IMR-90 (cell line): ENCODE measurements at regions not wholly inside any gene's neighbourhood (a gene's known extent, or its start where the extent isn't known, plus 50 kb on each side); places are given as distances from the start of the nearest gene placed in this dataset.

Experiments
- ATAC-seq: fragments of 200-7000 bp; cut with Tn5 transposase; 2 replicates; pipeline ENCODE4 v1.9.1; 2020; ENCODE audit warnings: low read depth, mild to moderate bottlenecking, moderate library complexity
- BruUV-seq: library from RNA; stranded (reverse); fragments of 400-500 nt; replicated peaks from 2 replicates; lab custom pipeline; 2021; lab: Mats Ljungman, UMichigan
- CTCF ChIA-PET: fragments of 300-600 bp; formaldehyde crosslinking; extraction: SDS; loops from one replicate; lab custom pipeline; 2021; ENCODE audit warnings: antibody characterized with exemption; lab: Yijun Ruan, JAX
- POLR2A ChIA-PET: fragments of 300-600 bp; sonication (Branson Sonifier 250); formaldehyde crosslinking; loops from one replicate; lab custom pipeline; 2022; ENCODE audit warnings: antibody characterized with exemption; ENCODE audit not compliant: unreplicated experiment; lab: Charles Lee
- DNase-seq: peaks from one replicate; pipeline ENCODE4 v3.0.0; 2013
- H2AFZ ChIP-seq: replicated peaks from 2 replicates; pipeline ENCODE3; 2013; ENCODE audit warnings: low read length, mild to moderate bottlenecking; ENCODE audit not compliant: poor library complexity
- H2AK5ac ChIP-seq: 2 replicates; pipeline ENCODE4 v1.6.1; 2013; ENCODE audit warnings: low read depth, low read length, inconsistent platforms
- H2AK9ac ChIP-seq: replicated peaks from 2 replicates; pipeline ENCODE3; 2013; ENCODE audit warnings: mild to moderate bottlenecking, low read depth, low read length, moderate library complexity; ENCODE audit not compliant: poor library complexity
- H2BK120ac ChIP-seq: 2 replicates; pipeline ENCODE4 v1.6.1; 2013; ENCODE audit warnings: low read depth, low read length, inconsistent platforms
- H2BK15ac ChIP-seq: 3 replicates; pipeline ENCODE4 v1.6.1; 2013; ENCODE audit warnings: low read depth, low read length, inconsistent platforms
- H2BK20ac ChIP-seq: 2 replicates; pipeline ENCODE4 v1.6.1; 2013; ENCODE audit warnings: low read depth, mild to moderate bottlenecking, inconsistent platforms, low read length, moderate library complexity
- H2BK5ac ChIP-seq: 2 replicates; pipeline ENCODE4 v1.6.1; 2013; ENCODE audit warnings: mild to moderate bottlenecking, low read depth, low read length, inconsistent platforms; ENCODE audit not compliant: poor library complexity, severe bottlenecking
- H3K14ac ChIP-seq: replicated peaks from 2 replicates; pipeline ENCODE4 v1.6.1; 2013; ENCODE audit warnings: low read depth, low read length, inconsistent platforms
- H3K18ac ChIP-seq: 2 replicates; pipeline ENCODE4 v1.6.1; 2013; ENCODE audit warnings: low read depth, low read length, control low read depth
- H3K23ac ChIP-seq: 2 replicates; pipeline ENCODE4 v1.6.1; 2013; ENCODE audit warnings: low read depth, low read length, inconsistent platforms
- H3K27ac ChIP-seq: 2 replicates; pipeline ENCODE4 v1.5.1; 2013; ENCODE audit warnings: mild to moderate bottlenecking, control low read depth, low read length; ENCODE audit not compliant: insufficient read depth
- H3K27me3 ChIP-seq: 2 replicates; pipeline ENCODE4 v1.6.1; 2013; ENCODE audit warnings: low read length; ENCODE audit not compliant: control insufficient read depth, insufficient read depth
- H3K36me3 ChIP-seq: 2 replicates; pipeline ENCODE4 v1.6.1; 2013; ENCODE audit warnings: low read length, mixed read lengths; ENCODE audit not compliant: control insufficient read depth, insufficient read depth
- H3K4ac ChIP-seq: 2 replicates; pipeline ENCODE4 v1.6.1; 2013; ENCODE audit warnings: low read depth, low read length, inconsistent platforms
- H3K4me1 ChIP-seq: 2 replicates; pipeline ENCODE4 v1.6.1; 2013; ENCODE audit warnings: low read length, mixed read lengths; ENCODE audit not compliant: control insufficient read depth, insufficient read depth
- H3K4me2 ChIP-seq: 2 replicates; pipeline ENCODE4 v1.6.1; 2013; ENCODE audit warnings: low read depth, mild to moderate bottlenecking, control low read depth, low read length, moderate library complexity
- H3K4me3 ChIP-seq: 2 replicates; pipeline ENCODE4 v1.5.1; 2013; ENCODE audit warnings: low read depth, mild to moderate bottlenecking, control low read depth, low read length, moderate library complexity; ENCODE audit not compliant: insufficient read depth
- H3K56ac ChIP-seq: 2 replicates; pipeline ENCODE4 v1.6.1; 2013; ENCODE audit warnings: low read length, inconsistent platforms; ENCODE audit not compliant: insufficient read depth; ENCODE audit errors: extremely low read depth
- H3K79me1 ChIP-seq, 2 experiments: 2 replicates each; pipeline ENCODE4 v1.6.1; 2013; ENCODE audit warnings: low read length in 2 of 2, inconsistent platforms in 1 of 2, low read depth in 1 of 2
- H3K9ac ChIP-seq: 2 replicates; pipeline ENCODE4 v1.6.1; 2013; ENCODE audit warnings: low read depth, low read length, control low read depth
- H3K9me1 ChIP-seq: 2 replicates; pipeline ENCODE4 v1.6.1; 2013; ENCODE audit warnings: low read length, inconsistent platforms; ENCODE audit not compliant: insufficient read depth
- H3K9me3 ChIP-seq: 2 replicates; pipeline ENCODE4 v1.6.1; 2013; ENCODE audit warnings: low read length; ENCODE audit not compliant: control insufficient read depth, insufficient read depth
- H4K20me1 ChIP-seq: 2 replicates; pipeline ENCODE4 v1.6.1; 2013; ENCODE audit warnings: low read length, inconsistent platforms; ENCODE audit not compliant: insufficient read depth
- H4K5ac ChIP-seq: 2 replicates; pipeline ENCODE4 v1.6.1; 2013; ENCODE audit warnings: mild to moderate bottlenecking, low read depth, low read length, control low read depth
- H4K8ac ChIP-seq, 2 experiments: 2 replicates each; pipeline ENCODE4 v1.6.1; 2013; ENCODE audit warnings: low read depth in 2 of 2, low read length in 2 of 2, control low read depth in 1 of 2, inconsistent platforms in 1 of 2
- H4K91ac ChIP-seq: 2 replicates; pipeline ENCODE4 v1.6.1; 2013; ENCODE audit warnings: low read depth, low read length, inconsistent platforms; ENCODE audit not compliant: insufficient read depth
- BHLHE40 ChIP-seq: fragments of 150-350 bp; IDR thresholded peaks from 2 replicates; pipeline ENCODE4 v1.6.1; 2016; ENCODE audit warnings: mild to moderate bottlenecking, low read depth, low read length
- CEBPB ChIP-seq: IDR thresholded peaks from 2 replicates; pipeline ENCODE4 v1.6.1; 2012; ENCODE audit warnings: low read depth, low read length, improper control_type of control experiment
- CTCF ChIP-seq: conservative IDR thresholded peaks from 2 replicates; pipeline ENCODE4 v1.5.1; 2012; ENCODE audit warnings: mild to moderate bottlenecking, low read depth, low read length, improper control_type of control experiment
- FOS ChIP-seq: fragments of 150-350 bp; IDR thresholded peaks from 2 replicates; pipeline ENCODE4 v1.6.1; 2016; ENCODE audit warnings: low read depth, low read length
- MAFK ChIP-seq: IDR thresholded peaks from 2 replicates; pipeline ENCODE4 v1.6.1; 2012; ENCODE audit warnings: low read depth, low read length, improper control_type of control experiment
- MAZ ChIP-seq: IDR thresholded peaks from 2 replicates; pipeline ENCODE4 v1.6.1; 2012; ENCODE audit warnings: low read depth, mild to moderate bottlenecking, low read length, improper control_type of control experiment, moderate library complexity, borderline replicate concordance
- MXI1 ChIP-seq: IDR thresholded peaks from 2 replicates; pipeline ENCODE4 v1.6.1; 2012; ENCODE audit warnings: low read depth, mild to moderate bottlenecking, low read length, moderate library complexity, borderline replicate concordance
- NFE2L2 ChIP-seq: fragments of 150-350 bp; IDR thresholded peaks from 2 replicates; pipeline ENCODE4 v1.6.1; 2016; ENCODE audit warnings: low read depth, mild to moderate bottlenecking, low read length
- RAD21 ChIP-seq: IDR thresholded peaks from 2 replicates; pipeline ENCODE4 v1.6.1; 2012; ENCODE audit warnings: low read length, improper control_type of control experiment
- RCOR1 ChIP-seq: IDR thresholded peaks from 2 replicates; pipeline ENCODE4 v1.6.1; 2012; ENCODE audit warnings: mild to moderate bottlenecking, low read length, improper control_type of control experiment; ENCODE audit not compliant: insufficient replicate concordance
- RFX5 ChIP-seq: IDR thresholded peaks from 2 replicates; pipeline ENCODE4 v1.8.0; 2012; ENCODE audit warnings: low read depth, mild to moderate bottlenecking, low read length, moderate library complexity
- SMC3 ChIP-seq: fragments of 150-350 bp; IDR thresholded peaks from 2 replicates; pipeline ENCODE4 v1.6.1; 2016; ENCODE audit warnings: low read depth, mild to moderate bottlenecking, antibody characterized with exemption, low read length, moderate library complexity
- USF2 ChIP-seq: fragments of 150-350 bp; IDR thresholded peaks from 2 replicates; pipeline ENCODE4 v1.6.1; 2017; ENCODE audit warnings: mild to moderate bottlenecking, antibody characterized with exemption, low read length, low read depth
- WGBS, 2 experiments: methylation state at CpG; one replicate each; pipeline versions ENCODE4 v1.1.5 to v1.1.7; 2013; ENCODE audit warnings: missing lambda C conversion rate in 2 of 2; ENCODE audit not compliant: insufficient read length in 1 of 2; ENCODE audit errors: extremely low coverage in 2 of 2; 5-methylcytosine and 5-hydroxymethylcytosine counted together
- dilution Hi-C: fragments of 300-500 bp; cut with HindIII; formaldehyde crosslinking; loops from one replicate; pipeline ENCODE4 v1.14.3; 2018; ENCODE audit warnings: low sequenced_read_pairs; ENCODE audit not compliant: unreplicated experiment
- in situ Hi-C: fragments of 300-500 bp; cut with MboI; formaldehyde crosslinking; loops from 3 replicates; pipeline ENCODE4 v1.14.3; 2019; ENCODE audit warnings: low sequenced_read_pairs, inconsistent platforms, mixed read lengths
- intact Hi-C: fragments of 100-400 bp; cut with micrococcal nuclease; formaldehyde crosslinking; loops from 2 replicates; pipeline ENCODE4 v1.10.0; 2022

GRCh38 chr4:14667624-14668151 lies 334.6 kb upstream of the CPEB2 start:
- H2AK5ac ChIP-seq = no peak overlapping the region
- H2AFZ ChIP-seq = no peak overlapping the region

More at GRCh38 chr4:14667624-14668151, 334.6 kb upstream of the CPEB2 start:
- intact Hi-C loops (no loop called here), dilution Hi-C loops (no loop called here), in situ Hi-C loops (no loop called here)
- H3K27me3 ChIP-seq = no peaks in the 10 kb centered on the region
- no peak overlapping the region for H3K4ac ChIP-seq
- no peak overlapping the region for H4K8ac ChIP-seq
- BruUV-seq = no TSS peak
- H2BK15ac ChIP-seq = no peak overlapping the region
- no peak overlapping the region for H3K18ac ChIP-seq
- H3K27ac ChIP-seq = no peak overlapping the region
- no CpG with 5 or more reads among the region's 2 CpGs for WGBS, 2 experiments
- H3K56ac ChIP-seq = no peak overlapping the region
- no peak overlapping the region for H4K5ac ChIP-seq
- no peak overlapping the region for H3K23ac ChIP-seq
- no peak overlapping the region for H3K4me2 ChIP-seq
- H2BK5ac ChIP-seq = no peak overlapping the region
- H2BK120ac ChIP-seq = no peak overlapping the region
- no peak overlapping the region for H4K91ac ChIP-seq
- TF ChIP-seq CEBPB = no peak
- no peak for TF ChIP-seq SMC3
- no peak for TF ChIP-seq RCOR1
- no peak for TF ChIP-seq FOS
- no peak for TF ChIP-seq MAFK
- no peak for TF ChIP-seq USF2
- no peak for TF ChIP-seq MAZ
- no peak for TF ChIP-seq NFE2L2
- no peak for TF ChIP-seq RFX5
- no peak for TF ChIP-seq BHLHE40
- no peak for TF ChIP-seq CTCF
- no peak for TF ChIP-seq RAD21
- TF ChIP-seq MXI1 = no peak
- H3K14ac ChIP-seq = no peak overlapping the region
- peaks cover 6% of the 10 kb centered on the region; the same call in 1 of the 2 replicates for H3K9me3 ChIP-seq
- no peaks in the 10 kb centered on the region for H3K36me3 ChIP-seq
- ATAC-seq (no peak), DNase-seq (no peak)
- no peaks in the 10 kb centered on the region for H3K4me1 ChIP-seq
- H3K9me1 ChIP-seq = no peaks in the 10 kb centered on the region
- ChIA-PET POLR2A (no interaction called here), CTCF (no interaction called here)
- H2BK20ac ChIP-seq = no peak overlapping the region
- H3K9ac ChIP-seq = no peak overlapping the region
- no peak overlapping the region for H2AK9ac ChIP-seq
- H4K20me1 ChIP-seq = no peaks in the 10 kb centered on the region
- no peak overlapping the region for H3K4me3 ChIP-seq
- H3K79me1 ChIP-seq = no peaks in the 10 kb centered on the region
